HepG2 (cell line): ENCODE measurements at regions not wholly inside any gene's neighbourhood (a gene's known extent, or its start where the extent isn't known, plus 50 kb on each side); places are given as distances from the start of the nearest gene placed in this dataset.

Experiments used
- ATAC-seq: fragments of 200-7000 bp; cut with Tn5 transposase; 3 replicates; pipeline ENCODE4 v1.9.1; 2020; ENCODE audit warnings: mild to moderate bottlenecking, moderate library complexity
- BruUV-seq: library from RNA; stranded (reverse); fragments of 400-500 nt; replicated peaks from 2 replicates; lab custom pipeline; 2021; lab: Mats Ljungman, UMichigan
- CTCF ChIA-PET: fragments of 300-600 bp; formaldehyde crosslinking; extraction: SDS; loops from one replicate; lab custom pipeline; 2021; ENCODE audit warnings: low total read pairs, inconsistent platforms, low intra/inter-chr PET ratio; lab: Yijun Ruan, JAX
- POLR2A ChIA-PET: fragments of 350-600 bp; sonication (Branson Sonifier 250); formaldehyde crosslinking; loops from one replicate; lab custom pipeline; 2020; ENCODE audit warnings: antibody characterized with exemption, inconsistent platforms; lab: Yijun Ruan, JAX
- DNase-seq: peaks from one replicate; pipeline ENCODE4 v3.0.0-alpha.2; 2015; ENCODE audit warnings: low spot score
- FAIRE-seq: peaks from 3 replicates; lab custom pipeline; 2011; peaks lifted over from hg19 to GRCh38; lab: Jason Lieb, UNC
- H2AFZ ChIP-seq: one replicate; pipeline ENCODE4 v1.6.1; 2011; ENCODE audit warnings: low read length, inconsistent platforms
- H3K27ac ChIP-seq: fragments of 300-600 bp; 3 replicates; pipeline ENCODE4 v1.8.0; 2011; ENCODE audit warnings: mixed run types, mild to moderate bottlenecking, mixed read lengths, low read length, inconsistent platforms; ENCODE audit not compliant: insufficient read depth; ENCODE audit errors: extremely low read length
- H3K27me3 ChIP-seq, 2 experiments: fragments of 200-600 bp in 1 of 2; 2 replicates in 1 of 2; 3 replicates in 1 of 2; pipeline versions ENCODE4 v1.6.0 to v1.8.0; 2011; ENCODE audit warnings: low read length in 2 of 2, mild to moderate bottlenecking in 2 of 2, moderate library complexity in 2 of 2, inconsistent platforms in 1 of 2; ENCODE audit not compliant: insufficient read depth in 2 of 2, control insufficient read depth in 1 of 2
- H3K36me3 ChIP-seq, 2 experiments: fragments of 200-600 bp in 1 of 2; replicated peaks in 1 of 2; 2 replicates in 1 of 2; 3 replicates in 1 of 2; pipeline versions ENCODE4 v1.5.1 to v1.8.0; 2011; ENCODE audit warnings: low read length in 2 of 2, inconsistent platforms in 1 of 2; ENCODE audit not compliant: insufficient read depth in 2 of 2, control insufficient read depth in 1 of 2
- H3K4me1 ChIP-seq: 2 replicates; pipeline ENCODE4 v1.5.1; 2012; ENCODE audit warnings: low read length, inconsistent platforms; ENCODE audit not compliant: insufficient read depth
- H3K4me2 ChIP-seq: 2 replicates; pipeline ENCODE4 v1.6.0; 2011; ENCODE audit warnings: low read depth, low read length, inconsistent platforms
- H3K4me3 ChIP-seq, 3 experiments: fragments of 200-600 bp in 1 of 3; sonication (generic), shearing (Covaris generic) in 1 of 3; replicated peaks in 1 of 3; 2 replicates each; pipeline ENCODE4 v1.5.1; 2011 to 2016; ENCODE audit warnings: low read length in 3 of 3, inconsistent platforms in 2 of 3, low read depth in 2 of 3, mild to moderate bottlenecking in 2 of 3, control low read depth in 1 of 3, mixed read lengths in 1 of 3; ENCODE audit not compliant: insufficient read depth in 1 of 3
- H3K79me2 ChIP-seq: one replicate; pipeline ENCODE4 v1.6.1; 2011; ENCODE audit warnings: low read length, inconsistent platforms; ENCODE audit not compliant: insufficient read depth
- H3K9ac ChIP-seq: 2 replicates; pipeline ENCODE4 v1.6.0; 2011; ENCODE audit warnings: mild to moderate bottlenecking, low read depth, low read length, inconsistent platforms; ENCODE audit not compliant: insufficient read depth
- H3K9me3 ChIP-seq: 2 replicates; pipeline ENCODE4 v1.5.1; 2012; ENCODE audit warnings: mild to moderate bottlenecking, low read length
- H4K20me1 ChIP-seq: 2 replicates; pipeline ENCODE4 v1.6.0; 2011; ENCODE audit warnings: inconsistent platforms, mild to moderate bottlenecking, low read length, moderate library complexity; ENCODE audit not compliant: insufficient read depth
- AKNA ChIP-seq: sonication (generic); formaldehyde crosslinking; IDR thresholded peaks from 2 replicates; pipeline ENCODE4 v1.4.0; 2020; ENCODE audit warnings: missing genetic modification reagents, borderline replicate concordance
- DPF2 ChIP-seq: sonication (generic); formaldehyde crosslinking; IDR thresholded peaks from 2 replicates; pipeline ENCODE4 v1.4.0; 2020; ENCODE audit warnings: mild to moderate bottlenecking, low read depth, missing genetic modification reagents, borderline replicate concordance
- IRF2 ChIP-seq: IDR thresholded peaks from 2 replicates; pipeline ENCODE4 v1.6.1; 2018; ENCODE audit warnings: missing genetic modification reagents, missing compliant biosample characterization
- KLF6 ChIP-seq: IDR thresholded peaks from 2 replicates; pipeline ENCODE4 v1.8.0; 2016; ENCODE audit warnings: missing biosample characterization, missing genetic modification reagents
- MIER2 ChIP-seq: IDR thresholded peaks from 2 replicates; pipeline ENCODE4 v1.6.1; 2016; ENCODE audit warnings: missing biosample characterization, missing genetic modification reagents
- NFRKB ChIP-seq: fragments of 450-650 bp; IDR thresholded peaks from 2 replicates; pipeline ENCODE4 v1.6.1; 2017
- NR2F1 ChIP-seq, 2 experiments: fragments of 450-650 bp in 1 of 2; formaldehyde crosslinking in 1 of 2; IDR thresholded peaks; 2 replicates each; pipeline versions ENCODE4 v1.5.0 to v1.6.1; 2016 to 2020; ENCODE audit warnings: mild to moderate bottlenecking in 1 of 2, missing compliant biosample characterization in 1 of 2, missing genetic modification reagents in 1 of 2, moderate library complexity in 1 of 2
- SSRP1 ChIP-seq: IDR thresholded peaks from 2 replicates; pipeline ENCODE4 v1.6.1; 2016; ENCODE audit warnings: control low read depth
- ZBTB33 ChIP-seq: sonication (generic); formaldehyde crosslinking; IDR thresholded peaks from 2 replicates; pipeline ENCODE4 v1.4.0; 2020; ENCODE audit warnings: missing genetic modification reagents
- ZNF235 ChIP-seq: sonication (generic); formaldehyde crosslinking; IDR thresholded peaks from 2 replicates; pipeline ENCODE4 v1.8.1; 2023; ENCODE audit warnings: mild to moderate bottlenecking, missing genetic modification reagents, borderline replicate concordance
- ZNF253 ChIP-seq: sonication (generic); formaldehyde crosslinking; IDR thresholded peaks from 2 replicates; pipeline ENCODE4 v1.8.0; 2022; ENCODE audit warnings: mild to moderate bottlenecking, missing genetic modification reagents, borderline replicate concordance
- ZNF484 ChIP-seq: sonication (generic); formaldehyde crosslinking; IDR thresholded peaks from 2 replicates; pipeline ENCODE4 v1.5.1; 2020; ENCODE audit warnings: mild to moderate bottlenecking, low read depth, missing genetic modification reagents, borderline replicate concordance
- ZNF513 ChIP-seq: sonication (generic); formaldehyde crosslinking; conservative IDR thresholded peaks from 2 replicates; pipeline ENCODE4 v1.5.0; 2020; ENCODE audit warnings: missing genetic modification reagents
- WGBS: methylation state at CpG from one replicate; pipeline ENCODE4 v1.1.6; 2017; ENCODE audit warnings: low lambda C conversion rate; 5-methylcytosine and 5-hydroxymethylcytosine counted together
- in situ Hi-C: cut with HindIII; loops from 2 replicates; pipeline ENCODE4 v1.10.0; 2017; ENCODE audit warnings: low pct_unique_long_range_greater_than_20kb; ENCODE audit not compliant: extremely low pct_ligation_motif_present
- intact Hi-C: fragments of 100-400 bp; cut with micrococcal nuclease; formaldehyde crosslinking; loops from one replicate; pipeline ENCODE4 v1.10.0; 2022; ENCODE audit not compliant: unreplicated experiment

- TF ChIP-seq ZNF513 (CRISPR knock-in tag) (no peak), KLF6 (CRISPR knock-in tag) (no peak), ZNF235 (CRISPR knock-in tag) (no peak), ZNF484 (CRISPR knock-in tag) (no peak), IRF2 (CRISPR knock-in tag) (no peak)
- TF ChIP-seq, all 625 proteins: peak for 0
These were observed 357.8 kb downstream of the MAFB start (continued) for GRCh38 chr20:40331249-40331648.

- no peaks in the 10 kb centered on the region for H3K36me3 ChIP-seq
- in situ Hi-C loops (no loop called here), intact Hi-C loops (no loop called here)
- FAIRE-seq = no peak
- no peak overlapping the region for H3K4me2 ChIP-seq
- no peak overlapping the region for H3K4me3 ChIP-seq
- no peaks in the 10 kb centered on the region for H3K27me3 ChIP-seq
- H3K9ac ChIP-seq = no peak overlapping the region
- no peak for ATAC-seq
- no TSS peak for BruUV-seq
- POLR2A ChIA-PET = no interaction called here
- DNase-seq = no peak
- H3K4me1 ChIP-seq = no peaks in the 10 kb centered on the region
- H3K79me2 ChIP-seq = no peaks in the 10 kb centered on the region
- no peak overlapping the region for H2AFZ ChIP-seq
- WGBS = 0% methylated on average over 2 of the region's 2 CpGs
- H3K27ac ChIP-seq = no peak overlapping the region
- no peaks in the 10 kb centered on the region for H4K20me1 ChIP-seq
- CTCF ChIA-PET = no interaction called here
- H3K9me3 ChIP-seq = no peaks in the 10 kb centered on the region
- no peak for TF ChIP-seq DPF2 (CRISPR knock-in tag)
- TF ChIP-seq NFRKB = no peak
- TF ChIP-seq AKNA = no peak
- TF ChIP-seq ZNF253 (CRISPR knock-in tag) = no peak
- TF ChIP-seq NR2F1 (CRISPR knock-in tag; IDR thresholded peaks at IDR 0.05) = no peak
- TF ChIP-seq ZBTB33 (CRISPR knock-in tag) = no peak
- TF ChIP-seq SSRP1 = no peak
- TF ChIP-seq MIER2 (CRISPR knock-in tag) = no peak
These were observed 359.7 kb downstream of the MAFB start for GRCh38 chr20:40329321-40329720.
